ENCODE measurements at regions not wholly inside any gene's neighbourhood (a gene's known extent, or its start where the extent isn't known, plus 50 kb on each side); places are given as distances from the start of the nearest gene placed in this dataset.

- no peak for TF ChIP-seq ZEB1 (IDR thresholded peaks at IDR 0.05; ENCODE audit: insufficient replicate concordance, low read depth)
- TF ChIP-seq CERS6 (CRISPR knock-in tag; IDR thresholded peaks at IDR 0.05): no peak
- no peak for TF ChIP-seq ZNF576 (CRISPR knock-in tag; IDR thresholded peaks at IDR 0.05)
- no peak for TF ChIP-seq ATRX (CRISPR knock-in tag; IDR thresholded peaks at IDR 0.05; ENCODE audit: borderline replicate concordance)
- TF ChIP-seq ZNF737 (CRISPR knock-in tag; IDR thresholded peaks at IDR 0.05; ENCODE audit: borderline replicate concordance): no peak
- no peak for TF ChIP-seq KDM4B (CRISPR knock-in tag; IDR thresholded peaks at IDR 0.05)
Observed at GRCh38 chr9:115522912-115523311, 405.0 kb upstream of the TNC start (continued).

- Histone ChIP-seq H4K20me1 (ENCODE audit: insufficient read depth, low read length) (no peaks in the 10 kb centered on the region), H3K27ac (ENCODE audit: extremely low read length, insufficient read depth, low read length) (no peak overlapping the region), H3K79me2 (ENCODE audit: insufficient read depth, low read length) (no peaks in the 10 kb centered on the region), H3K36me3 (replicated peaks in 1 of 2; ENCODE audit: control insufficient read depth in 1 of 2, insufficient read depth in 2 of 2, low read length in 2 of 2) (no peaks in the 10 kb centered on the region), H3K9me3 (ENCODE audit: low read length) (no peaks in the 10 kb centered on the region), H3K4me1 (ENCODE audit: insufficient read depth, low read length) (no peaks in the 10 kb centered on the region), H3K4me2 (ENCODE audit: low read depth, low read length) (no peak overlapping the region), H2AFZ (ENCODE audit: low read length) (no peak overlapping the region), H3K9ac (ENCODE audit: insufficient read depth, low read depth, low read length) (no peak overlapping the region), H3K4me3 (replicated peaks in 1 of 3; ENCODE audit: insufficient read depth in 1 of 3, low read depth in 2 of 3, low read length in 3 of 3) (no peak overlapping the region), H3K27me3 (ENCODE audit: control insufficient read depth in 1 of 2, insufficient read depth in 2 of 2, low read length in 2 of 2) (no peaks in the 10 kb centered on the region; a peak in 1 of 5 replicates)
- ATAC-seq (peak; percentile 55; the same call in 2 of the 3 replicates), DNase-seq (ENCODE audit: low spot score) (peak; percentile 32), FAIRE-seq (peak; percentile 62)
- in situ Hi-C loops (cut with HindIII; ENCODE audit: extremely low pct_ligation_motif_present, low pct_unique_long_range_greater_than_20kb): loop anchor here (10.0 to 25.0 kb wide), 2 partner anchors 612 to 840 kb away; partner anchors contain the start of gene TEX48
- ChIA-PET CTCF (ENCODE audit: low intra/inter-chr PET ratio, low total read pairs) (interaction anchor here (1.0 to 1.5 kb wide), 3 partner anchors 177 to 844 kb away, joined by 3 to 4 read pairs (median 4); no protein-coding TSS in a partner anchor), POLR2A (no interaction called here)
- BruUV-seq (replicated peaks): no TSS peak
- TF ChIP-seq CTCF (CRISPR knock-in tag; IDR thresholded peaks at IDR 0.05) (peak; percentile 71), ZNF343 (CRISPR knock-in tag; IDR thresholded peaks at IDR 0.05) (no peak), HNRNPK (IDR thresholded peaks at IDR 0.05; ENCODE audit: low read depth, low read length, poor library complexity, severe bottlenecking) (no peak), STAG1 (CRISPR knock-in tag; IDR thresholded peaks at IDR 0.05) (peak; percentile 82), SMC3 (IDR thresholded peaks at IDR 0.05; ENCODE audit: low read length) (peak; percentile 72), RAD21 (CRISPR knock-in tag; IDR thresholded peaks at IDR 0.05) (peak; percentile 60)
- intact Hi-C loops (cut with micrococcal nuclease; ENCODE audit: unreplicated experiment): loop anchor here (1.0 to 5.0 kb wide), 3 partner anchors 176 to 842 kb away; partner anchors contain the start of gene TEX48
- WGBS (ENCODE audit: low lambda C conversion rate): 26% methylated on average over 3 of the region's 3 CpGs
Observed at GRCh38 chr9:115524453-115525059, 406.6 kb upstream of the TNC start.
